HG02852 (cell line): ENCODE measurements at regions not wholly inside any gene's neighbourhood (a gene's known extent, or its start where the extent isn't known, plus 50 kb on each side); places are given as distances from the start of the nearest gene placed in this dataset.

Source experiments
- ATAC-seq: cut with Tn5 transposase; IDR thresholded peaks from one replicate; pipeline ENCODE4 v1.9.1; 2021; ENCODE audit warnings: mild to moderate bottlenecking, moderate library complexity; ENCODE audit not compliant: unreplicated experiment

GRCh38 chr16:52237823-52238222 is 309.1 kb downstream of the TOX3 start:
- ATAC-seq, result no peak

- no peak for ATAC-seq
Measured at GRCh38 chr16:52235186-52235585, 311.8 kb downstream of the TOX3 start.

GRCh38 chr16:52234626-52235025 is 312.3 kb downstream of the TOX3 start:
- ATAC-seq, result no peak

- no peak for ATAC-seq
Measured at GRCh38 chr16:52229471-52229870, 317.5 kb downstream of the TOX3 start.

GRCh38 chr16:52227851-52228250 is 319.1 kb downstream of the TOX3 start:
- no peak for ATAC-seq

- no peak for ATAC-seq
Measured at GRCh38 chr16:52212841-52213240, 334.1 kb downstream of the TOX3 start.

- no peak for ATAC-seq
Measured at GRCh38 chr16:52209227-52209626, 337.7 kb downstream of the TOX3 start.

- no peak for ATAC-seq
Measured at GRCh38 chr16:52203096-52203495, 343.8 kb downstream of the TOX3 start.

GRCh38 chr16:52193441-52193840 is 353.5 kb downstream of the TOX3 start:
- ATAC-seq, result no peak

- ATAC-seq, result no peak
Measured at GRCh38 chr16:52191531-52192134, 355.3 kb downstream of the TOX3 start.

- no peak for ATAC-seq
Measured at GRCh38 chr16:52184336-52184735, 362.6 kb downstream of the TOX3 start.

GRCh38 chr16:52182840-52183239 is 364.1 kb downstream of the TOX3 start:
- ATAC-seq, result no peak

GRCh38 chr16:52174168-52174567 is 372.8 kb downstream of the TOX3 start:
- no peak for ATAC-seq

GRCh38 chr16:52171481-52171880 is 375.5 kb downstream of the TOX3 start:
- ATAC-seq, result no peak

- ATAC-seq, result no peak
Measured at GRCh38 chr16:52167328-52167727, 379.6 kb downstream of the TOX3 start.

GRCh38 chr16:52165961-52166360 is 381.0 kb downstream of the TOX3 start:
- no peak for ATAC-seq

- no peak for ATAC-seq
Measured at GRCh38 chr16:52149003-52149402, 397.9 kb downstream of the TOX3 start.

GRCh38 chr16:52141871-52142270 is 405.1 kb downstream of the TOX3 start:
- no peak for ATAC-seq

GRCh38 chr16:52128361-52128760 is 418.6 kb downstream of the TOX3 start:
- ATAC-seq, result no peak

- no peak for ATAC-seq
Measured at GRCh38 chr16:52123842-52124241, 423.1 kb downstream of the TOX3 start.

GRCh38 chr16:52123061-52123839 is 423.7 kb downstream of the TOX3 start:
- ATAC-seq, result no peak

GRCh38 chr16:52117171-52117570 is 429.8 kb downstream of the TOX3 start:
- no peak for ATAC-seq

- ATAC-seq, result no peak
Measured at GRCh38 chr16:52114379-52114778, 432.6 kb downstream of the TOX3 start.
